IMR-90 (cell line): ENCODE measurements at regions not wholly inside any gene's neighbourhood (a gene's known extent, or its start where the extent isn't known, plus 50 kb on each side); places are given as distances from the start of the nearest gene placed in this dataset.
"Not testable (repeated sequence)": the region's sequence is repeated elsewhere in the genome, so short reads cannot be mapped to it uniquely, and the experiment has no call there.

ENCODE experiments used
- ATAC-seq: fragments of 200-7000 bp; cut with Tn5 transposase; 2 replicates; pipeline ENCODE4 v1.9.1; 2020; ENCODE audit warnings: low read depth, mild to moderate bottlenecking, moderate library complexity
- BruUV-seq: library from RNA; stranded (reverse); fragments of 400-500 nt; replicated peaks from 2 replicates; lab custom pipeline; 2021; lab: Mats Ljungman, UMichigan
- CTCF ChIA-PET: fragments of 300-600 bp; formaldehyde crosslinking; extraction: SDS; loops from one replicate; lab custom pipeline; 2021; ENCODE audit warnings: antibody characterized with exemption; lab: Yijun Ruan, JAX
- POLR2A ChIA-PET: fragments of 300-600 bp; sonication (Branson Sonifier 250); formaldehyde crosslinking; loops from one replicate; lab custom pipeline; 2022; ENCODE audit warnings: antibody characterized with exemption; ENCODE audit not compliant: unreplicated experiment; lab: Charles Lee
- DNase-seq: peaks from one replicate; pipeline ENCODE4 v3.0.0; 2013
- H2AFZ ChIP-seq: replicated peaks from 2 replicates; pipeline ENCODE3; 2013; ENCODE audit warnings: low read length, mild to moderate bottlenecking; ENCODE audit not compliant: poor library complexity
- H2AK5ac ChIP-seq: 2 replicates; pipeline ENCODE4 v1.6.1; 2013; ENCODE audit warnings: low read depth, low read length, inconsistent platforms
- H2AK9ac ChIP-seq: replicated peaks from 2 replicates; pipeline ENCODE3; 2013; ENCODE audit warnings: mild to moderate bottlenecking, low read depth, low read length, moderate library complexity; ENCODE audit not compliant: poor library complexity
- H2BK120ac ChIP-seq: 2 replicates; pipeline ENCODE4 v1.6.1; 2013; ENCODE audit warnings: low read depth, low read length, inconsistent platforms
- H2BK15ac ChIP-seq: 3 replicates; pipeline ENCODE4 v1.6.1; 2013; ENCODE audit warnings: low read depth, low read length, inconsistent platforms
- H2BK20ac ChIP-seq: 2 replicates; pipeline ENCODE4 v1.6.1; 2013; ENCODE audit warnings: low read depth, mild to moderate bottlenecking, inconsistent platforms, low read length, moderate library complexity
- H2BK5ac ChIP-seq: 2 replicates; pipeline ENCODE4 v1.6.1; 2013; ENCODE audit warnings: mild to moderate bottlenecking, low read depth, low read length, inconsistent platforms; ENCODE audit not compliant: poor library complexity, severe bottlenecking
- H3K14ac ChIP-seq: replicated peaks from 2 replicates; pipeline ENCODE4 v1.6.1; 2013; ENCODE audit warnings: low read depth, low read length, inconsistent platforms
- H3K18ac ChIP-seq: 2 replicates; pipeline ENCODE4 v1.6.1; 2013; ENCODE audit warnings: low read depth, low read length, control low read depth
- H3K23ac ChIP-seq: 2 replicates; pipeline ENCODE4 v1.6.1; 2013; ENCODE audit warnings: low read depth, low read length, inconsistent platforms
- H3K27ac ChIP-seq: 2 replicates; pipeline ENCODE4 v1.5.1; 2013; ENCODE audit warnings: mild to moderate bottlenecking, control low read depth, low read length; ENCODE audit not compliant: insufficient read depth
- H3K27me3 ChIP-seq: 2 replicates; pipeline ENCODE4 v1.6.1; 2013; ENCODE audit warnings: low read length; ENCODE audit not compliant: control insufficient read depth, insufficient read depth
- H3K36me3 ChIP-seq: 2 replicates; pipeline ENCODE4 v1.6.1; 2013; ENCODE audit warnings: low read length, mixed read lengths; ENCODE audit not compliant: control insufficient read depth, insufficient read depth
- H3K4ac ChIP-seq: 2 replicates; pipeline ENCODE4 v1.6.1; 2013; ENCODE audit warnings: low read depth, low read length, inconsistent platforms
- H3K4me1 ChIP-seq: 2 replicates; pipeline ENCODE4 v1.6.1; 2013; ENCODE audit warnings: low read length, mixed read lengths; ENCODE audit not compliant: control insufficient read depth, insufficient read depth
- H3K4me2 ChIP-seq: 2 replicates; pipeline ENCODE4 v1.6.1; 2013; ENCODE audit warnings: low read depth, mild to moderate bottlenecking, control low read depth, low read length, moderate library complexity
- H3K4me3 ChIP-seq: 2 replicates; pipeline ENCODE4 v1.5.1; 2013; ENCODE audit warnings: low read depth, mild to moderate bottlenecking, control low read depth, low read length, moderate library complexity; ENCODE audit not compliant: insufficient read depth
- H3K56ac ChIP-seq: 2 replicates; pipeline ENCODE4 v1.6.1; 2013; ENCODE audit warnings: low read length, inconsistent platforms; ENCODE audit not compliant: insufficient read depth; ENCODE audit errors: extremely low read depth
- H3K79me1 ChIP-seq, 2 experiments: 2 replicates each; pipeline ENCODE4 v1.6.1; 2013; ENCODE audit warnings: low read length in 2 of 2, inconsistent platforms in 1 of 2, low read depth in 1 of 2
- H3K9ac ChIP-seq: 2 replicates; pipeline ENCODE4 v1.6.1; 2013; ENCODE audit warnings: low read depth, low read length, control low read depth
- H3K9me1 ChIP-seq: 2 replicates; pipeline ENCODE4 v1.6.1; 2013; ENCODE audit warnings: low read length, inconsistent platforms; ENCODE audit not compliant: insufficient read depth
- H3K9me3 ChIP-seq: 2 replicates; pipeline ENCODE4 v1.6.1; 2013; ENCODE audit warnings: low read length; ENCODE audit not compliant: control insufficient read depth, insufficient read depth
- H4K20me1 ChIP-seq: 2 replicates; pipeline ENCODE4 v1.6.1; 2013; ENCODE audit warnings: low read length, inconsistent platforms; ENCODE audit not compliant: insufficient read depth
- H4K5ac ChIP-seq: 2 replicates; pipeline ENCODE4 v1.6.1; 2013; ENCODE audit warnings: mild to moderate bottlenecking, low read depth, low read length, control low read depth
- H4K8ac ChIP-seq, 2 experiments: 2 replicates each; pipeline ENCODE4 v1.6.1; 2013; ENCODE audit warnings: low read depth in 2 of 2, low read length in 2 of 2, control low read depth in 1 of 2, inconsistent platforms in 1 of 2
- H4K91ac ChIP-seq: 2 replicates; pipeline ENCODE4 v1.6.1; 2013; ENCODE audit warnings: low read depth, low read length, inconsistent platforms; ENCODE audit not compliant: insufficient read depth
- WGBS, 2 experiments: methylation state at CpG; one replicate each; pipeline versions ENCODE4 v1.1.5 to v1.1.7; 2013; ENCODE audit warnings: missing lambda C conversion rate in 2 of 2; ENCODE audit not compliant: insufficient read length in 1 of 2; ENCODE audit errors: extremely low coverage in 2 of 2; 5-methylcytosine and 5-hydroxymethylcytosine counted together
- dilution Hi-C: fragments of 300-500 bp; cut with HindIII; formaldehyde crosslinking; loops from one replicate; pipeline ENCODE4 v1.14.3; 2018; ENCODE audit warnings: low sequenced_read_pairs; ENCODE audit not compliant: unreplicated experiment
- in situ Hi-C: fragments of 300-500 bp; cut with MboI; formaldehyde crosslinking; loops from 3 replicates; pipeline ENCODE4 v1.14.3; 2019; ENCODE audit warnings: low sequenced_read_pairs, inconsistent platforms, mixed read lengths
- intact Hi-C: fragments of 100-400 bp; cut with micrococcal nuclease; formaldehyde crosslinking; loops from 2 replicates; pipeline ENCODE4 v1.10.0; 2022

DNA sequence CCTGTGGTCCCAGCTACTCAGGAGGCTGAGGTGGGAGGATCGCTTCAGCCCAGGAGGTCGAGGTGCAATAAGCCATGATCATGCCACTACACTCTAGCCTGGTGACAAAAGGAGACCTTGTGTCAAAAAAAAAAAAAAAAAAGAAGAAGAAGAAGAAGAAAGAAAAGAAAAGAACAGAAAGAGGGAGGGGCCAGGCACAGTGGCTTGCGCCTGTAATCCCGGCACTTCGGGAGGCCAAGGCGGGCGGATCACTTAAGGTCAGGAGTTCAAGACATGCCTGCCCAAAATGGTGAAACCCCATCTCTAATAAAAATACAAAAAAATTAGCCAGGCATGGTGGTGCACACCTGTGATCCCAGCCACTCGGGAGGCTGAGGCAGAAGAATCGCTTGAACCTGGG lies 52.8 kb upstream of the EP300 start:
- H2BK20ac ChIP-seq, H4K5ac ChIP-seq, intact Hi-C loops, H4K8ac ChIP-seq, H3K4me3 ChIP-seq, H3K56ac ChIP-seq, H4K20me1 ChIP-seq, H3K18ac ChIP-seq, H2BK15ac ChIP-seq, H2BK5ac ChIP-seq, H2AK9ac ChIP-seq, H3K79me1 ChIP-seq, H3K36me3 ChIP-seq, H3K27ac ChIP-seq, H2AFZ ChIP-seq, H3K4me1 ChIP-seq, H3K4ac ChIP-seq, H3K9ac ChIP-seq, dilution Hi-C loops, H3K27me3 ChIP-seq, H2BK120ac ChIP-seq, H3K23ac ChIP-seq, CTCF ChIA-PET, in situ Hi-C loops, H2AK5ac ChIP-seq, H4K91ac ChIP-seq, H3K14ac ChIP-seq, H3K9me1 ChIP-seq, H3K4me2 ChIP-seq, ATAC-seq, H3K9me3 ChIP-seq, BruUV-seq, DNase-seq: not testable (repeated sequence)
- WGBS, 2 experiments = no CpG with 5 or more reads among the region's 9 CpGs
- POLR2A ChIA-PET = interaction anchor here (0.6 kb wide), 1 partner anchor 51 kb away, joined by 4 read pairs; no protein-coding TSS in a partner anchor
